ENCODE measurements at regions not wholly inside any gene's neighbourhood (a gene's known extent, or its start where the extent isn't known, plus 50 kb on each side); places are given as distances from the start of the nearest gene placed in this dataset.

GRCh38 chr1:73637264-73637663 lies 560.7 kb downstream of the LRRIQ3 start:
- peak in 2 of 3 donors; percentile 1 to 41 for DNase-seq

- DNase-seq: no peak
Measured at GRCh38 chr1:73635021-73635420, 563.0 kb downstream of the LRRIQ3 start.

GRCh38 chr1:73627723-73628122 lies 570.3 kb downstream of the LRRIQ3 start:
- DNase-seq: no peak

- DNase-seq: no peak
Measured at GRCh38 chr1:73626326-73626725, 571.6 kb downstream of the LRRIQ3 start.

- DNase-seq: no peak
Measured at GRCh38 chr1:73623946-73624345, 574.0 kb downstream of the LRRIQ3 start.

- DNase-seq: no peak
Measured at GRCh38 chr1:73617145-73617544, 580.8 kb downstream of the LRRIQ3 start.

- no peak for DNase-seq
Measured at GRCh38 chr1:73611681-73612080, 586.3 kb downstream of the LRRIQ3 start.

- peak; percentile 5 to 54 (median 39) for DNase-seq
Measured at GRCh38 chr1:73604739-73605138, 593.2 kb downstream of the LRRIQ3 start.

GRCh38 chr1:73604211-73604610 lies 593.8 kb downstream of the LRRIQ3 start:
- DNase-seq: peak; percentile 10 to 70 (median 37)

GRCh38 chr1:73593804-73594203 lies 604.2 kb downstream of the LRRIQ3 start:
- peak; percentile 44 to 68 (median 60) for DNase-seq

GRCh38 chr1:73593364-73593763 lies 604.6 kb downstream of the LRRIQ3 start:
- peak; percentile 53 to 74 (median 66) for DNase-seq

- DNase-seq: no peak
Measured at GRCh38 chr1:73587080-73587479, 610.9 kb downstream of the LRRIQ3 start.

GRCh38 chr1:73577206-73577605 lies 620.8 kb downstream of the LRRIQ3 start:
- no peak for DNase-seq

- no peak for DNase-seq
Measured at GRCh38 chr1:73576083-73576482, 621.9 kb downstream of the LRRIQ3 start.

- DNase-seq: no peak
Measured at GRCh38 chr1:73564294-73564693, 633.7 kb downstream of the LRRIQ3 start.

- DNase-seq: no peak
Measured at GRCh38 chr1:73556270-73556669, 641.7 kb downstream of the LRRIQ3 start.

GRCh38 chr1:73537400-73537799 lies 660.6 kb downstream of the LRRIQ3 start:
- no peak for DNase-seq

- no peak for DNase-seq
Measured at GRCh38 chr1:73517603-73518191, 680.3 kb downstream of the LRRIQ3 start.

- DNase-seq: peak; percentile 22 to 69 (median 66)
Measured at GRCh38 chr1:73516451-73516850, 681.5 kb downstream of the LRRIQ3 start.

GRCh38 chr1:73511038-73511437 lies 686.9 kb downstream of the LRRIQ3 start:
- no peak for DNase-seq

GRCh38 chr1:73500154-73500553 lies 697.8 kb downstream of the LRRIQ3 start:
- no peak for DNase-seq

- no peak for DNase-seq
Measured at GRCh38 chr1:73499671-73500070, 698.3 kb downstream of the LRRIQ3 start.

GRCh38 chr1:73491621-73492020 lies 706.4 kb downstream of the LRRIQ3 start:
- DNase-seq: no peak

GRCh38 chr1:73475316-73475870 lies 722.6 kb downstream of the LRRIQ3 start:
- DNase-seq: no peak

- no peak for DNase-seq
Measured at GRCh38 chr1:73472810-73473209, 725.2 kb downstream of the LRRIQ3 start.
